SK-N-SH treated with all-trans-retinoic acid at 6 μM for 48 hours (cell line): ENCODE measurements at regions not wholly inside any gene's neighbourhood (a gene's known extent, or its start where the extent isn't known, plus 50 kb on each side); places are given as distances from the start of the nearest gene placed in this dataset.

Experiments used
- CSDC2 ChIP-seq: fragments of 250-450 bp; sonication (Bioruptor Pico); IDR thresholded peaks from 2 replicates; pipeline ENCODE4 v1.5.0; 2020; ENCODE audit warnings: mild to moderate bottlenecking, moderate library complexity
- ESRRG ChIP-seq: fragments of 250-450 bp; sonication (Bioruptor Pico); IDR thresholded peaks from 2 replicates; pipeline ENCODE4 v1.6.1; 2021; ENCODE audit warnings: mild to moderate bottlenecking
- ISL1 ChIP-seq: fragments of 250-450 bp; sonication (Bioruptor Pico); IDR thresholded peaks from 2 replicates; pipeline ENCODE4 v2.1.2; 2022; ENCODE audit warnings: mild to moderate bottlenecking, moderate library complexity
- PATZ1 ChIP-seq: fragments of 250-450 bp; sonication (Bioruptor Pico); IDR thresholded peaks from 2 replicates; pipeline ENCODE4 v1.8.0; 2020; ENCODE audit warnings: mild to moderate bottlenecking, moderate library complexity, borderline replicate concordance
- POU6F1 ChIP-seq: fragments of 250-450 bp; sonication (Bioruptor Pico); IDR thresholded peaks from 2 replicates; pipeline ENCODE4 v1.8.0; 2021; ENCODE audit warnings: low read depth, mild to moderate bottlenecking, moderate library complexity, borderline replicate concordance
- PPARA ChIP-seq: fragments of 250-450 bp; sonication (Bioruptor Pico); IDR thresholded peaks from 2 replicates; pipeline ENCODE4 v1.5.0; 2020; ENCODE audit warnings: mild to moderate bottlenecking, borderline replicate concordance
- RARB ChIP-seq: fragments of 250-450 bp; sonication (Bioruptor Pico); IDR thresholded peaks from 2 replicates; pipeline ENCODE4 v1.8.0; 2021; ENCODE audit warnings: mild to moderate bottlenecking, moderate library complexity
- SNAI2 ChIP-seq: fragments of 250-450 bp; sonication (Bioruptor Pico); IDR thresholded peaks from 2 replicates; pipeline ENCODE4 v1.5.0; 2020; ENCODE audit warnings: mild to moderate bottlenecking, moderate library complexity
- TCF4 ChIP-seq: fragments of 250-450 bp; sonication (Bioruptor Pico); IDR thresholded peaks from 2 replicates; pipeline ENCODE4 v1.8.0; 2021; ENCODE audit warnings: mild to moderate bottlenecking, moderate library complexity, borderline replicate concordance
- TSHZ2 ChIP-seq: fragments of 250-450 bp; sonication (Bioruptor Pico); IDR thresholded peaks from 2 replicates; pipeline ENCODE4 v1.5.0; 2020; ENCODE audit warnings: mild to moderate bottlenecking, moderate library complexity
- ZFP30 ChIP-seq: fragments of 450-650 bp; formaldehyde crosslinking; IDR thresholded peaks from 2 replicates; pipeline ENCODE4 v1.5.0; 2022; ENCODE audit warnings: mild to moderate bottlenecking, moderate library complexity
- ZNF70 ChIP-seq: fragments of 450-650 bp; formaldehyde crosslinking; IDR thresholded peaks from 2 replicates; pipeline ENCODE4 v1.5.0; 2020; ENCODE audit warnings: mild to moderate bottlenecking, moderate library complexity
- TF ChIP-seq, protein P1 (sequence below): fragments of 250-450 bp; sonication (Bioruptor Pico); IDR thresholded peaks from 2 replicates; pipeline ENCODE4 v1.5.1; 2020; ENCODE audit warnings: low read depth, mild to moderate bottlenecking, moderate library complexity

- TF ChIP-seq PPARA = no peak
- no peak for TF ChIP-seq ZFP30
- TF ChIP-seq TCF4 (CRISPR knock-in tag) = no peak
- no peak for TF ChIP-seq SNAI2
- no peak for TF ChIP-seq ZNF70 (CRISPR knock-in tag)
- TF ChIP-seq ISL1 (CRISPR knock-in tag) = 0 out of 2 replicates have a peak, but pooled peaks have one; percentile 17
- no peak for TF ChIP-seq POU6F1 (CRISPR knock-in tag)
- TF ChIP-seq RARB (CRISPR knock-in tag) = no peak
- TF ChIP-seq ESRRG (CRISPR knock-in tag) = no peak
- no peak for TF ChIP-seq TSHZ2 (CRISPR knock-in tag)
- TF ChIP-seq, protein P1, sequence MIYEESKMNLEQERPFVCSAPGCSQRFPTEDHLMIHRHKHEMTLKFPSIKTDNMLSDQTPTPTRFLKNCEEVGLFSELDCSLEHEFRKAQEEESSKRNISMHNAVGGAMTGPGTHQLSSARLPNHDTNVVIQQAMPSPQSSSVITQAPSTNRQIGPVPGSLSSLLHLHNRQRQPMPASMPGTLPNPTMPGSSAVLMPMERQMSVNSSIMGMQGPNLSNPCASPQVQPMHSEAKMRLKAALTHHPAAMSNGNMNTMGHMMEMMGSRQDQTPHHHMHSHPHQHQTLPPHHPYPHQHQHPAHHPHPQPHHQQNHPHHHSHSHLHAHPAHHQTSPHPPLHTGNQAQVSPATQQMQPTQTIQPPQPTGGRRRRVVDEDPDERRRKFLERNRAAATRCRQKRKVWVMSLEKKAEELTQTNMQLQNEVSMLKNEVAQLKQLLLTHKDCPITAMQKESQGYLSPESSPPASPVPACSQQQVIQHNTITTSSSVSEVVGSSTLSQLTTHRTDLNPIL (CRISPR knock-in tag) = no peak
- TF ChIP-seq CSDC2 (CRISPR knock-in tag) = no peak
- no peak for TF ChIP-seq PATZ1 (CRISPR knock-in tag)
Measured at GRCh38 chr11:43223026-43223425, 88.8 kb upstream of the API5 start.
